Fibroblast of mammary gland (primary cell): ENCODE measurements at regions not wholly inside any gene's neighbourhood (a gene's known extent, or its start where the extent isn't known, plus 50 kb on each side); places are given as distances from the start of the nearest gene placed in this dataset.
A peak's percentile ranks its signal among the peaks of the same experiment; 100 is the strongest.
"Not testable (repeated sequence)": the region's sequence is repeated elsewhere in the genome, so short reads cannot be mapped to it uniquely, and the experiment has no call there.

Experiments
- DNase-seq: peaks from one replicate; pipeline ENCODE4 v3.0.0-alpha.2; 2010; ENCODE audit warnings: low read depth
- H3K4me3 ChIP-seq: 2 replicates; pipeline ENCODE4 v1.5.1; 2011; ENCODE audit warnings: low read depth, mild to moderate bottlenecking, low read length, moderate library complexity; ENCODE audit not compliant: control insufficient read depth
- TF ChIP-seq, protein P1 (sequence below): conservative IDR thresholded peaks from 2 replicates; pipeline ENCODE4 v1.5.1; 2011; ENCODE audit warnings: low read depth, low read length, inconsistent platforms; ENCODE audit not compliant: control insufficient read depth, insufficient read depth

GRCh38 chr1:105427543-105427942 is 1628.9 kb upstream of the PRMT6 start:
- TF ChIP-seq, protein P1, sequence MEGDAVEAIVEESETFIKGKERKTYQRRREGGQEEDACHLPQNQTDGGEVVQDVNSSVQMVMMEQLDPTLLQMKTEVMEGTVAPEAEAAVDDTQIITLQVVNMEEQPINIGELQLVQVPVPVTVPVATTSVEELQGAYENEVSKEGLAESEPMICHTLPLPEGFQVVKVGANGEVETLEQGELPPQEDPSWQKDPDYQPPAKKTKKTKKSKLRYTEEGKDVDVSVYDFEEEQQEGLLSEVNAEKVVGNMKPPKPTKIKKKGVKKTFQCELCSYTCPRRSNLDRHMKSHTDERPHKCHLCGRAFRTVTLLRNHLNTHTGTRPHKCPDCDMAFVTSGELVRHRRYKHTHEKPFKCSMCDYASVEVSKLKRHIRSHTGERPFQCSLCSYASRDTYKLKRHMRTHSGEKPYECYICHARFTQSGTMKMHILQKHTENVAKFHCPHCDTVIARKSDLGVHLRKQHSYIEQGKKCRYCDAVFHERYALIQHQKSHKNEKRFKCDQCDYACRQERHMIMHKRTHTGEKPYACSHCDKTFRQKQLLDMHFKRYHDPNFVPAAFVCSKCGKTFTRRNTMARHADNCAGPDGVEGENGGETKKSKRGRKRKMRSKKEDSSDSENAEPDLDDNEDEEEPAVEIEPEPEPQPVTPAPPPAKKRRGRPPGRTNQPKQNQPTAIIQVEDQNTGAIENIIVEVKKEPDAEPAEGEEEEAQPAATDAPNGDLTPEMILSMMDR: no peak
- DNase-seq: peak; percentile 2
- no peak overlapping the region for H3K4me3 ChIP-seq

GRCh38 chr1:105436589-105437259 is 1619.8 kb upstream of the PRMT6 start:
- TF ChIP-seq, protein P1: no peak
- no peak overlapping the region for H3K4me3 ChIP-seq
- DNase-seq: no peak

DNA sequence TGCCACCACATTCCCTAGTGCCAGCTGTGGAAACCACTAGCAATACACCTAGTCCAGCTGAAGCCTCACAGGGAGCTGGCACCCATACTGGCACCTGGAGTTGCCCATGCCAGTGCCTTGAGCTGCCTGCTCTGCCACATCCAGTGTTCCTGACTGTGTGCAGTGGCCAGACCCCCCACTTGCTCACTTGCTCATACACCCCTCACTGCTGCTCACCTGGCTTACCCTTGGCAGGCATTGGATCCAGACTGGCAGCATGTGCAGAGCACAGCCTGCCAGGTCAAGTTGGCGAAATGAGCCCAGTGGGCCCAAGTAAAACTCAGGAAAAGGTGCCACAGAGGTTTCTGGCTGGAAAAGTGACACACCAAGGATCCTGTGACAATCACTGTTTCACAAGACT is 1618.6 kb upstream of the PRMT6 start:
- no peak for DNase-seq
- H3K4me3 ChIP-seq: no peak overlapping the region
- TF ChIP-seq, protein P1: no peak

DNA sequence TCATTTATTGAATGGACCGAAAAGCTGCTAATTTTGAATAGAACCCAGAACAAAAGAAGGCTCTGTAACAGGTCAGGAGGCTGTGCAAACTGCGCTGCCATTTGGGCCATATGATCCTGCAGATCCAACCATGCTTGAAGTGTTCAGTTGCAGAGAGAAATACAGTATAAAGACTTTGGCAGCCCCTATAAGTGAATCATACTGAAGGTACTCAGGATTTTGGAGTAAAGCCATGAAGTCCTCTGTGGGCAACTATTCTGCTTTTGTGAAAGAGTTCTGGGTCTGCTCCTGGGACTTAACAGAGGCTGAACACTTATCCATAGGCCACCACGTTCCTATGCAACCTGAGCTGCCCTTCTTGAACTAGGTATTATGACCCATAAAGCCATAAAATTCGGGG is 1613.6 kb upstream of the PRMT6 start:
- H3K4me3 ChIP-seq: no peak overlapping the region
- DNase-seq: no peak
- TF ChIP-seq, protein P1: no peak

DNA sequence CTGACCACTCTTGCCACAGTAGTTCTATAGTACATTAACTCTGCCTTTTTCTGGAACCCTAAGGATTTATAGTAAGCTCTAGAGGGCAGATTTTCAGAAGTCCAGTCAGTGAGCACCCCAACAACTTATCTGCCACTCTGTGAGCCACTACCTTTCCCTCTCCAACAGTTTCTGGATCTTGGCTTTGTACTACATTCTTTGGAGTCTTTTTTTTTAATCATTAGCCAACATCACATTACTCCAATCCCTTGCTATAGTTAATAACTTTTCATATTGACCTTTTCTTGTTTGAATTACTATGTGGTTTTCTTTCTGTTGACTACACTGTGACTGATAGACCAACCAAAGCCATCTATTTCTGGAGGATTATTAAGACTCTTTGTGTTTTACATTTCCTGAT is 1596.7 kb upstream of the PRMT6 start:
- H3K4me3 ChIP-seq: no peak overlapping the region
- TF ChIP-seq, protein P1: no peak
- DNase-seq: no peak

- TF ChIP-seq, protein P1: no peak
- DNase-seq: no peak
- H3K4me3 ChIP-seq: no peak overlapping the region
Observed at GRCh38 chr1:105462308-105462707, 1594.2 kb upstream of the PRMT6 start.

- H3K4me3 ChIP-seq: no peak overlapping the region
- TF ChIP-seq, protein P1: no peak
- DNase-seq: no peak
Observed at GRCh38 chr1:105467549-105467948, 1588.9 kb upstream of the PRMT6 start.

- not testable (repeated sequence) for H3K4me3 ChIP-seq, DNase-seq
Observed at GRCh38 chr1:105470541-105470940, 1585.9 kb upstream of the PRMT6 start.
